Progenitor cell of endocrine pancreas (in vitro differentiated cells): ENCODE measurements at regions not wholly inside any gene's neighbourhood (a gene's known extent, or its start where the extent isn't known, plus 50 kb on each side); places are given as distances from the start of the nearest gene placed in this dataset.

Experiments used
- DNase-seq: peaks from one replicate; pipeline ENCODE4 v3.0.0; 2021; ENCODE audit warnings: low spot score; ENCODE audit not compliant: unreplicated experiment
- H3K27ac Mint-ChIP-seq: 2 replicates; pipeline ENCODE4 v1.8.0; 2021; ENCODE audit warnings: mild to moderate bottlenecking, moderate library complexity, mixed read lengths
- H3K27me3 Mint-ChIP-seq: 2 replicates; pipeline ENCODE4 v1.8.0; 2021; ENCODE audit warnings: mixed read lengths
- H3K36me3 Mint-ChIP-seq: 2 replicates; pipeline ENCODE4 v1.8.0; 2022; ENCODE audit warnings: mixed read lengths; ENCODE audit not compliant: insufficient read depth
- H3K4me1 Mint-ChIP-seq: 2 replicates; pipeline ENCODE4 v1.8.0; 2021; ENCODE audit warnings: low read depth, mixed read lengths
- H3K4me3 Mint-ChIP-seq: 2 replicates; pipeline ENCODE4 v1.8.0; 2021; ENCODE audit warnings: low read depth, mild to moderate bottlenecking, moderate library complexity, mixed read lengths
- H3K9me3 Mint-ChIP-seq: 2 replicates; pipeline ENCODE4 v1.8.0; 2021; ENCODE audit warnings: low read depth, mixed read lengths
- CTCF ChIP-seq: fragments of 200-600 bp; sonication (generic); IDR thresholded peaks from one replicate; pipeline ENCODE4 v1.5.0; 2021; ENCODE audit warnings: antibody characterized with exemption, mild to moderate bottlenecking; ENCODE audit not compliant: unreplicated experiment

GRCh38 chr6:68410021-68410420 lies 225.1 kb upstream of the ADGRB3 start:
- H3K4me3 Mint-ChIP-seq, result no peak overlapping the region
- no peak for TF ChIP-seq CTCF
- no peaks in the 10 kb centered on the region for H3K36me3 Mint-ChIP-seq
- no peaks in the 10 kb centered on the region for H3K9me3 Mint-ChIP-seq
- no peak overlapping the region for H3K27ac Mint-ChIP-seq
- no peak for DNase-seq
- no peaks in the 10 kb centered on the region for H3K27me3 Mint-ChIP-seq
- H3K4me1 Mint-ChIP-seq, result no peaks in the 10 kb centered on the region

- Mint-ChIP-seq H3K4me3 (no peak overlapping the region), H3K4me1 (no peaks in the 10 kb centered on the region), H3K9me3 (peaks cover 5% of the 10 kb centered on the region), H3K27me3 (no peaks in the 10 kb centered on the region), H3K27ac (no peak overlapping the region), H3K36me3 (no peaks in the 10 kb centered on the region)
- no peak for DNase-seq
- TF ChIP-seq CTCF, result no peak
These were observed 234.7 kb upstream of the ADGRB3 start for GRCh38 chr6:68400396-68400795.

GRCh38 chr6:68391953-68392352 lies 243.1 kb upstream of the ADGRB3 start:
- H3K27me3 Mint-ChIP-seq, result no peaks in the 10 kb centered on the region
- no peak overlapping the region for H3K4me3 Mint-ChIP-seq
- no peaks in the 10 kb centered on the region for H3K4me1 Mint-ChIP-seq
- H3K27ac Mint-ChIP-seq, result no peak overlapping the region
- no peaks in the 10 kb centered on the region for H3K36me3 Mint-ChIP-seq
- DNase-seq, result no peak
- H3K9me3 Mint-ChIP-seq, result no peaks in the 10 kb centered on the region
- TF ChIP-seq CTCF, result no peak

- TF ChIP-seq CTCF, result no peak
- H3K27ac Mint-ChIP-seq, result no peak overlapping the region
- no peaks in the 10 kb centered on the region for H3K36me3 Mint-ChIP-seq
- peaks cover 3% of the 10 kb centered on the region for H3K4me1 Mint-ChIP-seq
- DNase-seq, result no peak
- no peak overlapping the region for H3K4me3 Mint-ChIP-seq
- no peaks in the 10 kb centered on the region for H3K9me3 Mint-ChIP-seq
- no peaks in the 10 kb centered on the region for H3K27me3 Mint-ChIP-seq
These were observed 262.1 kb upstream of the ADGRB3 start for GRCh38 chr6:68372991-68373390.

- Mint-ChIP-seq H3K27me3 (no peaks in the 10 kb centered on the region), H3K9me3 (no peaks in the 10 kb centered on the region), H3K27ac (no peak overlapping the region), H3K4me3 (no peak overlapping the region), H3K36me3 (no peaks in the 10 kb centered on the region), H3K4me1 (peaks cover 3% of the 10 kb centered on the region)
- no peak for TF ChIP-seq CTCF
- DNase-seq, result no peak
These were observed 266.2 kb upstream of the ADGRB3 start for GRCh38 chr6:68368845-68369244.
